ENCODE measurements at regions not wholly inside any gene's neighbourhood (a gene's known extent, or its start where the extent isn't known, plus 50 kb on each side); places are given as distances from the start of the nearest gene placed in this dataset.

GRCh38 chr2:217142649-217143266 lies 282.9 kb upstream of the TNP1 start:
- peak; percentile 63 to 66 (median 66) for TF ChIP-seq CTCF (optimal IDR thresholded peaks at IDR 0.05 in 1 of 3, IDR thresholded peaks at IDR 0.05 in 1 of 3, conservative IDR thresholded peaks at IDR 0.05 in 1 of 3; ENCODE audit: extremely low read depth in 1 of 3, insufficient read depth in 2 of 3, low read length in 3 of 3)
- TF ChIP-seq EZH2 (IDR thresholded peaks at IDR 0.05; ENCODE audit: low read length): no peak

Measured in keratinocyte (primary cell).